T-cell (primary cell): ENCODE measurements at regions not wholly inside any gene's neighbourhood (a gene's known extent, or its start where the extent isn't known, plus 50 kb on each side); places are given as distances from the start of the nearest gene placed in this dataset.
"Not testable (repeated sequence)": the region's sequence is repeated elsewhere in the genome, so short reads cannot be mapped to it uniquely, and the experiment has no call there.

Experiments used
- ATAC-seq, 4 experiments: fragments of 200-7000 bp in 3 of 4; fragments of 150-1000 bp in 1 of 4; cut with Tn5 transposase; replicated peaks in 1 of 4; 1 replicate in 3 of 4; 2 replicates in 1 of 4; pipeline ENCODE4 v1.10.0; 2021; ENCODE audit warnings: moderate library complexity in 3 of 4, mild to moderate bottlenecking in 2 of 4, moderate number of reproducible peaks in 1 of 4
- CTCF ChIA-PET, 2 donors: fragments of 300-600 bp; sonication (Branson Sonifier 250); formaldehyde crosslinking; loops; one replicate each; lab custom pipeline; 2022; ENCODE audit warnings: antibody characterized with exemption in 2 of 2; lab: Charles Lee
- POLR2A ChIA-PET, 2 donors: fragments of 300-600 bp; sonication (Branson Sonifier 250); formaldehyde crosslinking; loops; one replicate each; lab custom pipeline; 2022; ENCODE audit warnings: antibody characterized with exemption in 2 of 2; lab: Charles Lee
- DNase-seq, 35 experiments: peaks; one replicate each; pipeline versions ENCODE4 v3.0.0 to v3.0.0-alpha.2; 2013 to 2023
- H3K27ac ChIP-seq: one replicate; pipeline ENCODE4 v1.5.1; 2013; ENCODE audit warnings: low read length
- H3K27me3 ChIP-seq, 2 experiments: replicated peaks in 1 of 2; 1 replicate in 1 of 2; 2 replicates in 1 of 2; pipeline versions ENCODE4 v1.6.1 to v1.7.0; 2013; ENCODE audit warnings: low read length in 1 of 2, mixed read lengths in 1 of 2; ENCODE audit not compliant: control insufficient read depth in 2 of 2, insufficient read depth in 2 of 2; ENCODE audit errors: extremely low read depth in 1 of 2
- H3K36me3 ChIP-seq, 2 donors: 1 replicate in 1 of 2; 2 replicates in 1 of 2; pipeline versions ENCODE4 v1.6.1 to v1.7.0; 2013; ENCODE audit warnings: low read length in 1 of 2; ENCODE audit not compliant: control insufficient read depth in 2 of 2, insufficient read depth in 1 of 2; ENCODE audit errors: extremely low read depth in 1 of 2
- H3K4me1 ChIP-seq, 2 experiments: 1 replicate in 1 of 2; 2 replicates in 1 of 2; pipeline versions ENCODE4 v1.6.1 to v1.7.0; 2013; ENCODE audit warnings: low read length in 2 of 2, mixed read lengths in 1 of 2; ENCODE audit not compliant: insufficient read depth in 2 of 2, control insufficient read depth in 1 of 2; ENCODE audit errors: extremely low read depth in 1 of 2
- H3K4me3 ChIP-seq, 2 donors: 1 replicate in 1 of 2; 2 replicates in 1 of 2; pipeline versions ENCODE4 v1.5.1 to v1.7.0; 2013; ENCODE audit warnings: mild to moderate bottlenecking in 2 of 2, low read length in 1 of 2, moderate library complexity in 1 of 2; ENCODE audit not compliant: control insufficient read depth in 1 of 2; ENCODE audit errors: extremely low read depth in 1 of 2
- H3K9me3 ChIP-seq: 2 replicates; pipeline ENCODE4 v1.7.0; 2013
- H3K27ac Mint-ChIP-seq, 2 donors: one replicate each; pipeline ENCODE4 v1.8.0; 2020 to 2021; ENCODE audit warnings: mild to moderate bottlenecking in 2 of 2, mixed read lengths in 2 of 2
- H3K27me3 Mint-ChIP-seq, 2 donors: one replicate each; pipeline ENCODE4 v1.8.0; 2021 to 2022; ENCODE audit warnings: mixed read lengths in 2 of 2
- H3K36me3 Mint-ChIP-seq: one replicate; pipeline ENCODE4 v1.8.0; 2021; ENCODE audit warnings: mixed read lengths
- H3K4me1 Mint-ChIP-seq, 3 donors: one replicate each; pipeline ENCODE4 v1.8.0; 2020 to 2022; ENCODE audit warnings: mixed read lengths in 3 of 3, mild to moderate bottlenecking in 1 of 3
- H3K4me3 Mint-ChIP-seq, 3 donors: one replicate each; pipeline ENCODE4 v1.8.0; 2020 to 2022; ENCODE audit warnings: mild to moderate bottlenecking in 3 of 3, mixed read lengths in 3 of 3, moderate library complexity in 3 of 3
- H3K9me3 Mint-ChIP-seq, 3 donors: one replicate each; pipeline ENCODE4 v1.8.0; 2020 to 2022; ENCODE audit warnings: mixed read lengths in 3 of 3
- WGBS: methylation state at CpG from one replicate; pipeline ENCODE4 v1.1.5; 2013; ENCODE audit warnings: missing lambda C conversion rate; ENCODE audit not compliant: insufficient coverage; 5-methylcytosine and 5-hydroxymethylcytosine counted together

DNA sequence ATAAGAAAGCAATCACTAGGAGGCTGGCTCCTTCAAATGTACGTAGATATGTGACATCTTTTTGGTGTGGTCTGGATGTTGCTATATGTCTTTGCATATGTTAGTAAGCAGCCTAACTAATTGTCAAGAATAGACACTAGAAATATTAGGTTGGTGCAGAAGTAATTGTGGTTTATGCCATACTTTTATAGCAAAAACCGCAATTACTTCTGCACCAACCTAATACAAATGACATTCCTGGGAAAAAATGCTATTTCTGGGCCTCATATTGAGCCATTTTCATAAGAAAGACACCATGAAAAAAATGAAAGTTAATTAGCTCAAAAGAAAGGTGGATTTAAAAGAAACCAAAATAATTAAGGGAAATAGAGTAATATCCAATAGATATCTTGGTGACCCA is 555.8 kb downstream of the ZNF385D start:
- POLR2A ChIA-PET: no interaction called here
- no peaks in the 10 kb centered on the region for H3K36me3 Mint-ChIP-seq
- Histone ChIP-seq H3K36me3 (no peaks in the 10 kb centered on the region), H3K27ac (no peak overlapping the region), H3K9me3 (no peaks in the 10 kb centered on the region), H3K4me1 (no peaks in the 10 kb centered on the region), H3K27me3 (no peaks in the 10 kb centered on the region), H3K4me3 (no peak overlapping the region)
- H3K9me3 Mint-ChIP-seq: peaks cover 4 to 11% (median 5%) of the 10 kb centered on the region in 3 donors
- DNase-seq (no peak), ATAC-seq (no peak)
- H3K27me3 Mint-ChIP-seq: no peaks in the 10 kb centered on the region
- no CpG with 5 or more reads among the region's 2 CpGs for WGBS
- H3K27ac Mint-ChIP-seq: no peak overlapping the region
- no peaks in the 10 kb centered on the region for H3K4me1 Mint-ChIP-seq
- no peak overlapping the region for H3K4me3 Mint-ChIP-seq
- CTCF ChIA-PET: no interaction called here

- no CpG with 5 or more reads among the region's 2 CpGs for whole genome bisulfite sequencing
- POLR2A ChIA-PET, DNase-seq, H3K4me3 ChIP-seq, CTCF ChIA-PET, H3K36me3 Mint-ChIP-seq, H3K27ac Mint-ChIP-seq, H3K4me3 Mint-ChIP-seq, H3K9me3 ChIP-seq, H3K36me3 ChIP-seq, H3K4me1 Mint-ChIP-seq, H3K27ac ChIP-seq, H3K27me3 Mint-ChIP-seq, H3K4me1 ChIP-seq, ATAC-seq, H3K27me3 ChIP-seq: not testable (repeated sequence)
- peaks cover 4 to 11% (median 5%) of the 10 kb centered on the region in 3 donors for H3K9me3 Mint-ChIP-seq
These were observed 557.0 kb downstream of the ZNF385D start for GRCh38 chr3:21194036-21194435.

- H3K36me3 Mint-ChIP-seq: no peaks in the 10 kb centered on the region
- no peak overlapping the region for H3K27ac Mint-ChIP-seq
- no peaks in the 10 kb centered on the region for H3K27me3 Mint-ChIP-seq
- Histone ChIP-seq H3K4me1 (no peaks in the 10 kb centered on the region), H3K9me3 (no peaks in the 10 kb centered on the region), H3K27me3 (no peaks in the 10 kb centered on the region), H3K4me3 (no peak overlapping the region), H3K36me3 (no peaks in the 10 kb centered on the region), H3K27ac (no peak overlapping the region)
- DNase-seq: no peak
- CTCF ChIA-PET: no interaction called here
- POLR2A ChIA-PET: no interaction called here
- H3K4me1 Mint-ChIP-seq: no peaks in the 10 kb centered on the region
- ATAC-seq: no peak
- no peak overlapping the region for H3K4me3 Mint-ChIP-seq
- peaks cover 5 to 13% (median 10%) of the 10 kb centered on the region in 3 donors for H3K9me3 Mint-ChIP-seq
These were observed 562.6 kb downstream of the ZNF385D start for GRCh38 chr3:21188459-21188858.

- Mint-ChIP-seq H3K4me1 (no peaks in the 10 kb centered on the region), H3K9me3 (peaks cover 3 to 11% (median 7%) of the 10 kb centered on the region in 3 donors), H3K36me3 (no peaks in the 10 kb centered on the region), H3K4me3 (no peak overlapping the region), H3K27me3 (no peaks in the 10 kb centered on the region), H3K27ac (no peak overlapping the region)
- POLR2A ChIA-PET: no interaction called here
- H3K4me3 ChIP-seq: no peak overlapping the region
- no peak for DNase-seq
- no peaks in the 10 kb centered on the region for H3K27me3 ChIP-seq
- H3K27ac ChIP-seq: no peak overlapping the region
- H3K9me3 ChIP-seq: no peaks in the 10 kb centered on the region
- H3K4me1 ChIP-seq: no peaks in the 10 kb centered on the region
- WGBS: 71% methylated on average over 5 of the region's 6 CpGs
- H3K36me3 ChIP-seq: no peaks in the 10 kb centered on the region
- CTCF ChIA-PET: no interaction called here
- no peak for ATAC-seq
These were observed 565.1 kb downstream of the ZNF385D start for GRCh38 chr3:21185816-21186314.

- no peaks in the 10 kb centered on the region for H3K36me3 Mint-ChIP-seq
- ChIA-PET CTCF (no interaction called here), POLR2A (no interaction called here)
- no peak overlapping the region for H3K4me3 ChIP-seq
- H3K9me3 ChIP-seq: peaks cover 8% of the 10 kb centered on the region
- no peak overlapping the region for H3K27ac ChIP-seq
- H3K4me3 Mint-ChIP-seq: no peak overlapping the region
- H3K4me1 Mint-ChIP-seq: no peaks in the 10 kb centered on the region
- H3K9me3 Mint-ChIP-seq: peaks cover 20 to 52% (median 38%) of the 10 kb centered on the region in 3 donors
- ATAC-seq (no peak), DNase-seq (no peak)
- no peaks in the 10 kb centered on the region for H3K27me3 Mint-ChIP-seq
- WGBS: no CpG with 5 or more reads among the region's 3 CpGs
- no peaks in the 10 kb centered on the region for H3K4me1 ChIP-seq
- no peak overlapping the region for H3K27ac Mint-ChIP-seq
- H3K36me3 ChIP-seq: no peaks in the 10 kb centered on the region
- no peaks in the 10 kb centered on the region for H3K27me3 ChIP-seq
These were observed 576.5 kb downstream of the ZNF385D start for GRCh38 chr3:21174461-21174860.

- Mint-ChIP-seq H3K27ac (no peak overlapping the region), H3K4me3 (no peak overlapping the region), H3K4me1 (no peaks in the 10 kb centered on the region), H3K9me3 (peaks cover 15 to 29% (median 22%) of the 10 kb centered on the region in 3 donors), H3K27me3 (no peaks in the 10 kb centered on the region), H3K36me3 (no peaks in the 10 kb centered on the region)
- POLR2A ChIA-PET: no interaction called here
- DNase-seq (no peak), ATAC-seq (no peak)
- H3K4me3 ChIP-seq: no peak overlapping the region
- H3K27me3 ChIP-seq: no peaks in the 10 kb centered on the region
- peaks cover 3% of the 10 kb centered on the region for H3K9me3 ChIP-seq
- CTCF ChIA-PET: no interaction called here
- no peaks in the 10 kb centered on the region for H3K4me1 ChIP-seq
- no peak overlapping the region for H3K27ac ChIP-seq
- H3K36me3 ChIP-seq: no peaks in the 10 kb centered on the region
- no CpG with 5 or more reads among the region's 1 CpG for WGBS
These were observed 580.0 kb downstream of the ZNF385D start for GRCh38 chr3:21170964-21171363.

DNA sequence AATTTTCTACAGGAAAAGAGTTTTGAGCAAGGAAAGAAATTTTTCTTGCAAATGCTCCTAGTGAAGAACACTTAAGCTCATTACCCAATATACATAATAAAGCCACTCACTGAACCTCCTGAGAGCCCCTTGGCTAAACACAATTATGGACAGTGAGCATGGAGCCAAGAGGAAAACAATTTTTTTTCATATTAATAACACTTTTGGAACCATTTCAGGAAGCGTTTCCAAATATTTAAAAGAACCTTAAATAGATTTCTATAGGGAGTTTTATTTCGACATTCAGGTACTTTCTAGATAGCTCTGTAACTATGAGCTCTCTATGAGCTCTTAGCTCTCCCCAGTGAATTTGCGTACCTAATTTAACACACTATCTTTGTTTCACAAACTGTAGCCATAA is 581.1 kb downstream of the ZNF385D start:
- DNase-seq: no peak
- ATAC-seq: no peak
- Mint-ChIP-seq H3K4me3 (no peak overlapping the region), H3K36me3 (no peaks in the 10 kb centered on the region), H3K4me1 (no peaks in the 10 kb centered on the region), H3K27ac (no peak overlapping the region), H3K9me3 (peaks cover 10 to 21% (median 18%) of the 10 kb centered on the region in 3 donors), H3K27me3 (no peaks in the 10 kb centered on the region)
- Histone ChIP-seq H3K27ac (no peak overlapping the region), H3K9me3 (peaks cover 3% of the 10 kb centered on the region), H3K36me3 (no peaks in the 10 kb centered on the region), H3K4me1 (no peaks in the 10 kb centered on the region), H3K4me3 (no peak overlapping the region), H3K27me3 (no peaks in the 10 kb centered on the region)
- WGBS: no CpG with 5 or more reads among the region's 3 CpGs
- CTCF ChIA-PET: no interaction called here
- POLR2A ChIA-PET: no interaction called here
